Heart right ventricle (tissue), 16 donors: ENCODE measurements at regions not wholly inside any gene's neighbourhood (a gene's known extent, or its start where the extent isn't known, plus 50 kb on each side); places are given as distances from the start of the nearest gene placed in this dataset.

Source experiments
- ATAC-seq, 8 donors: fragments of 200-7000 bp; cut with Tn5 transposase; one replicate each; pipeline ENCODE4 v1.9.1; 2020; ENCODE audit warnings: mild to moderate bottlenecking in 8 of 8, moderate library complexity in 8 of 8, moderate number of reproducible peaks in 1 of 8
- DNase-seq, 2 donors: peaks; one replicate each; pipeline ENCODE4 v3.0.0-alpha.2; 2020
- H3K27ac ChIP-seq, 10 donors: fragments of 200-600 bp; sonication (generic) in 2 of 10; one replicate each; pipeline versions ENCODE4 v1.5.0 to v1.8.0; 2020 to 2022; ENCODE audit warnings: mild to moderate bottlenecking in 3 of 10
- H3K27me3 ChIP-seq, 7 donors: fragments of 200-600 bp; one replicate each; pipeline ENCODE4 v1.8.0; 2021 to 2022; ENCODE audit warnings: mild to moderate bottlenecking in 2 of 7
- H3K36me3 ChIP-seq, 9 donors: fragments of 200-600 bp; sonication (generic) in 1 of 9; one replicate each; pipeline versions ENCODE4 v1.5.0 to v1.8.0; 2020 to 2022; ENCODE audit warnings: mild to moderate bottlenecking in 2 of 9
- H3K4me1 ChIP-seq, 9 donors: fragments of 200-600 bp; sonication (generic) in 1 of 9; one replicate each; pipeline versions ENCODE4 v1.5.0 to v1.8.0; 2020 to 2022; ENCODE audit warnings: mild to moderate bottlenecking in 4 of 9
- H3K4me3 ChIP-seq, 10 donors: fragments of 200-600 bp; sonication (generic) in 2 of 10; one replicate each; pipeline versions ENCODE4 v1.5.0 to v1.8.0; 2020 to 2022; ENCODE audit warnings: mild to moderate bottlenecking in 7 of 10, moderate library complexity in 2 of 10
- H3K9me3 ChIP-seq, 11 donors: fragments of 200-600 bp in 10 of 11; sonication (generic) in 2 of 11; one replicate each; pipeline versions ENCODE4 v1.5.0 to v1.8.0; 2013 to 2022; ENCODE audit warnings: mild to moderate bottlenecking in 2 of 11, control low read depth in 1 of 11, moderate library complexity in 1 of 11
- WGBS, 2 donors: extraction: QIAGEN DNeasy Blood & Tissue Kit; methylation state at CpG; one replicate each; pipeline ENCODE4 v1.1.7; 2013; ENCODE audit warnings: inconsistent platforms in 1 of 2; 5-methylcytosine and 5-hydroxymethylcytosine counted together
- intact Hi-C, 10 donors: fragments of 100-400 bp; cut with DNase I; formaldehyde crosslinking; loops; one replicate each; pipeline versions ENCODE4 v1.11.1 to v1.14.2; 2022
- TF ChIP-seq, protein P1 (sequence below), 9 donors: fragments of 200-600 bp; sonication (generic) in 2 of 9; IDR thresholded peaks; one replicate each; pipeline versions ENCODE4 v1.5.0 to v1.8.0; 2021 to 2022; ENCODE audit warnings: antibody characterized with exemption in 9 of 9, mild to moderate bottlenecking in 5 of 9, moderate library complexity in 1 of 9
- donor health status: Arrhythmogenic right ventricular cardiomyopathy.
- donor health status: ischemic (EF 13 %, LVEDD 7.1; RV severe dilation, severe dysfunction).
- donor health status: healthy with polysubstance abuse.
- donor health status: DM: no; HTN: yes; CAD: no.
- donor health status: DM: no; HTN: no; CAD: no.
- donor health status: ischemic (EF 25% LVEDD 6.9; RV normal size, moderate dysfunction).
- donor health status: ischemic (EF 25% LVEDD 5.7; RV mildly dilated, moderate dysfunction).
- donor health status: healthy.
- donor health status: DM: yes; HTN: yes; CAD: no.
- donor health status: Ischemic cardiomyopathy.
- donor health status: ischemic (EF 35%, LVEDD 5.7; RV mildly dilated, moderate dysfunction).
- donor health status: nonischemic (EF 11% LVEDD 7.7; RV severe dilation, severe dysfunction).
- donor health status: DM: yes; HTN: yes; CAD: no.
- donor health status: PGD.
- donor health status: ischemic (EF 29% LVEDD 5.4; RV normal size, mild dysfunction).
- donor health status: nonischemic (EF 23%, LVEDD 6.1; RV moderate dilation, normal function).

DNA sequence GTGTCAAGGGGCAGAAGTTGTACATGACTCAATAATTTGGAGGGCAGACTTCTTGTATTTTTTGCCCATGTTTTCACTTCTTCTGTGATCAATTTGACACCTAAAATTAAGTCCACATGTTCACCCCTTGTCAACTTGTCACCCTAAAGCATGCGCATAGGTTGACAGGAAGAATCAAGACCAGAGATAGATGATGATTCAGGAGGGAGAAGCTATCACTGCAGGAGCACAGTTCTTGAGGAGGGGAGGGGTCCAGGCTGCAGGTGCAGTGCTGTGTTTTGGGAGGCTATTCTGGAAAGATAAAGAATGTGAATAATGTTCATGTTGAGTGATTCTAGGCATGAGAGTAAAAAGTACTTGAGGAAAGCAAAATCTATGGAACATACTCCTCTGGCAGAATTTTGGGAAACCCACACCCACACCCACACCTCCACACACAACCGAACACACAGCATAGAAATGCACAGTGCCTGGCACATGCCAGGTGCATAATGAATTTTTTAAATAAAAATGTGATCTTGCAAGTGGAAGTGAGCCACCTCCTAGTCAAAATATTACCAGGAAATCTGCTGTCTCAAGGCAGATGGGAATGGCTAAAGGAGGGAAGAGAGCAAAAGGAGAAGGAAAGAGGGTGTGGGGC lies 249.2 kb upstream of the MEX3C start:
- intact Hi-C loops = no loop called here
- TF ChIP-seq, protein P1, sequence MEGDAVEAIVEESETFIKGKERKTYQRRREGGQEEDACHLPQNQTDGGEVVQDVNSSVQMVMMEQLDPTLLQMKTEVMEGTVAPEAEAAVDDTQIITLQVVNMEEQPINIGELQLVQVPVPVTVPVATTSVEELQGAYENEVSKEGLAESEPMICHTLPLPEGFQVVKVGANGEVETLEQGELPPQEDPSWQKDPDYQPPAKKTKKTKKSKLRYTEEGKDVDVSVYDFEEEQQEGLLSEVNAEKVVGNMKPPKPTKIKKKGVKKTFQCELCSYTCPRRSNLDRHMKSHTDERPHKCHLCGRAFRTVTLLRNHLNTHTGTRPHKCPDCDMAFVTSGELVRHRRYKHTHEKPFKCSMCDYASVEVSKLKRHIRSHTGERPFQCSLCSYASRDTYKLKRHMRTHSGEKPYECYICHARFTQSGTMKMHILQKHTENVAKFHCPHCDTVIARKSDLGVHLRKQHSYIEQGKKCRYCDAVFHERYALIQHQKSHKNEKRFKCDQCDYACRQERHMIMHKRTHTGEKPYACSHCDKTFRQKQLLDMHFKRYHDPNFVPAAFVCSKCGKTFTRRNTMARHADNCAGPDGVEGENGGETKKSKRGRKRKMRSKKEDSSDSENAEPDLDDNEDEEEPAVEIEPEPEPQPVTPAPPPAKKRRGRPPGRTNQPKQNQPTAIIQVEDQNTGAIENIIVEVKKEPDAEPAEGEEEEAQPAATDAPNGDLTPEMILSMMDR (IDR thresholded peaks at IDR 0.05) = no peak
- Histone ChIP-seq H3K36me3 (no peaks in the 10 kb centered on the region), H3K4me3 (no peak overlapping the region), H3K27me3 (peaks cover 0 to 4% (median 0%) of the 10 kb centered on the region in 7 donors), H3K9me3 (no peaks in the 10 kb centered on the region), H3K27ac (peak overlapping the region in 2 of 10 donors; percentile 34 to 52), H3K4me1 (peaks cover 0 to 14% (median 0%) of the 10 kb centered on the region in 9 donors)
- no peak for ATAC-seq
- no peak for DNase-seq
- 85 to 96% methylated on average over 2 of the region's 2 CpGs for WGBS, 2 donors

DNA sequence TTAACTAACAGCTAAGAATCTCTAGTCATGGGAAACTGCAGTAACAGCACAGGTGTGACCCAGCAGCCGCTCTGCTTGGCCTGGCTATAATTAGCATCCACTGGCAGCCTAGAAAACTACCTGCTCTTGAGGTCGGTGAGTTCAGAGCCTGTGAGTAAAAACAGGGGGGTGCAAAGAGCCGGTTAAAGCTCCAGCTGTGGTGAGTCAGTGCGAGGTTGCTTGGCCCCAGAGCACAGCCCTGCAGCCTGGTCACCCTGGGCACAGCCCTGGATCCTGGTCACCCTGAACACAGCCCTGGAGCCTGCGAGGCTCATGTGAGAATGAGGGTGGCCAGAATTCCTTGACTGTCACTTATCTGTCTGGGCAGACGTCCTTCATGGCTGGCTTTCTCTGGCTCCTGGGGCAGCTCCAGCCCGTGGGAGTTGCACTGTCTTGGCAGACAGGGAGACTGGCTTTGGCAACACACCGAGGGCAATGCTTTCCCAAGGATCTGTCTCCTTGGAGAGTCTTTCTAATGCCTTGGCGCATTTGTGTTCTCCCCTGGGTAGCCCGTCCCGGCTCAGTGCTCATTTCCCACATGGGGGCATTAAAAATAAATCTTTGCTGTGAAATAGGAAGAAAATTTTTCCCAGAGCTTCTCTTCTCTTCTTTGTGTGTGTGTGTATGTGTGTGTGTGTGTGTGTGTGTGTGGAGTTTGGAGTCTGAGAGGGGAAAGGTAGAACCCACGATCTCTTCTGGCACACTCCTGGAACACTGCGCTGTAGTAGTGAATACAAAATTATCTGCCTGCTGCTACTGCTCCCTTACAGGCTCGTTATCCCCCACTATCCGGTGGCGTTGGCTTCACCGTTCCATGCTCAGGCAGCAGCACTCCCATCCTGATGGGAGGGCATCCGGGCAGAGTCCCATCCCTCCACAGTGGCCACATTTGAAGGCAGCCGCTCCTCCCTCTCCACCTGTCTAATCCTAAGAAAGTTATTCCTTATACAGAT lies 250.2 kb upstream of the MEX3C start:
- peak; percentile 55 to 95 (median 86) for ATAC-seq
- Histone ChIP-seq H3K4me3 (no peak overlapping the region), H3K4me1 (peaks cover 0 to 14% (median 0%) of the 10 kb centered on the region in 9 donors), H3K27ac (peak overlapping the region in 4 of 10 donors; percentile 21 to 52 (median 43)), H3K9me3 (no peaks in the 10 kb centered on the region), H3K36me3 (no peaks in the 10 kb centered on the region), H3K27me3 (no peaks in the 10 kb centered on the region)
- WGBS, 2 donors = 33 to 38% methylated on average over 19 of the region's 19 CpGs
- peak; percentile 7 to 35 for DNase-seq
- intact Hi-C loops = no loop called here
- TF ChIP-seq, protein P1 (IDR thresholded peaks at IDR 0.05) = no peak

- WGBS, 2 donors = 36 to 45% methylated on average over 9 of the region's 9 CpGs
- Histone ChIP-seq H3K27me3 (no peaks in the 10 kb centered on the region), H3K36me3 (no peaks in the 10 kb centered on the region), H3K4me3 (no peak overlapping the region), H3K4me1 (peaks cover 0 to 14% (median 0%) of the 10 kb centered on the region in 9 donors), H3K27ac (no peak overlapping the region), H3K9me3 (no peaks in the 10 kb centered on the region)
- intact Hi-C loops = no loop called here
- TF ChIP-seq, protein P1 (IDR thresholded peaks at IDR 0.05) = no peak
- ATAC-seq = peak in 5 of 8 donors; percentile 29 to 57 (median 51)
- no peak for DNase-seq
Observed at GRCh38 chr18:51448949-51449348, 251.5 kb upstream of the MEX3C start.

DNA sequence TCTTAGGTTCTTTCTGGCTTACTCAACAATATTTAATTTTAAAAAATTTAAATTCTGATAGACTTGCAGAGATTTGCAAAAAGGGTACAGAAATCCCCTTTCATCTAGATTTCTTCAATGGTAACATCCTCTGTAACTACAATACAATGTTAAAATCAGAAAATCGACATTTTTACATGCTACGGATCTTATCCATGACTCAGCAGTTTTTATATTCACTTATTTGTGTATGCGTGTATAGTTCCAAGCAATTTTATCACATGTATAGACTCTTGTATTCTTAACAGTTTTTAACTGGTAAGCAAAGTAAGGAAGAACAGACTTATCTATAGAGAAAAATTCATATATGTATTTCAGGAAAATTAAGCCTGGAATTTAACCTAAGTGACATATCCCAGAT lies 256.1 kb upstream of the MEX3C start:
- no peaks in the 10 kb centered on the region for H3K9me3 ChIP-seq
- ATAC-seq (no peak), DNase-seq (no peak)
- no peak overlapping the region for H3K4me3 ChIP-seq
- intact Hi-C loops = no loop called here
- H3K4me1 ChIP-seq = no peaks in the 10 kb centered on the region
- no peaks in the 10 kb centered on the region for H3K27me3 ChIP-seq
- no peak overlapping the region for H3K27ac ChIP-seq
- TF ChIP-seq, protein P1 (IDR thresholded peaks at IDR 0.05) = no peak
- H3K36me3 ChIP-seq = no peaks in the 10 kb centered on the region
- 94% methylated on average over 3 of the region's 3 CpGs for WGBS, 2 donors
